ENCODE measurements at regions not wholly inside any gene's neighbourhood (a gene's known extent, or its start where the extent isn't known, plus 50 kb on each side); places are given as distances from the start of the nearest gene placed in this dataset.

GRCh38 chr12:61934564-61934963, 325.6 kb upstream of the USP15 start:
- TF ChIP-seq CTCF (conservative IDR thresholded peaks at IDR 0.05 in 1 of 2, IDR thresholded peaks at IDR 0.05 in 1 of 2; ENCODE audit: low read depth in 1 of 2, low read length in 2 of 2) = no peak
- no peak for TF ChIP-seq EZH2 (IDR thresholded peaks at IDR 0.05; ENCODE audit: low read length, missing control alignments)

All from fibroblast of lung (primary cell).